ENCODE measurements at regions not wholly inside any gene's neighbourhood (a gene's known extent, or its start where the extent isn't known, plus 50 kb on each side); places are given as distances from the start of the nearest gene placed in this dataset.
"Not testable (repeated sequence)": the region's sequence is repeated elsewhere in the genome, so short reads cannot be mapped to it uniquely, and the experiment has no call there.

DNA sequence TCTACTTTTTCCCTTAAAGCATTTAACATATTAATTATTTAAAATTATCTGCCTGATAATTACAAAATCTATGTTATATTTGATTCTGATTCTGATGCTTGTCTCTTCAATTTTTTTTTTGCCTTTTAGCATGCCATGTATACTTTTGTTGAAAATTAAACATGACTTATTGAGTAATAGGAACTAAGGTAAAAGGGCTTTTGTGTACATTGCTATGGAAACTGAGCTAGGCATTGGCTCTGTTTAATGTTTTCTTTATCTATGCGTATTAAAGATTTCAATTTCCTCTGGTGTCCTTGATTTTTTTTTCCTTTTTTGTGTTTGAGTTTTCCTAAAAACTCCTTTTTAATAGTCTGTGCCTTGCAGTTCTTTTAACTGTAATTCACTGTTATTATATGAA, 805.2 kb downstream of the DHX35 start:
- no peak for DNase-seq (ENCODE audit: low spot score)

- no peak for DNase-seq (ENCODE audit: low spot score)
Observed at GRCh38 chr20:39766333-39766732, 804.2 kb downstream of the DHX35 start.

DNA sequence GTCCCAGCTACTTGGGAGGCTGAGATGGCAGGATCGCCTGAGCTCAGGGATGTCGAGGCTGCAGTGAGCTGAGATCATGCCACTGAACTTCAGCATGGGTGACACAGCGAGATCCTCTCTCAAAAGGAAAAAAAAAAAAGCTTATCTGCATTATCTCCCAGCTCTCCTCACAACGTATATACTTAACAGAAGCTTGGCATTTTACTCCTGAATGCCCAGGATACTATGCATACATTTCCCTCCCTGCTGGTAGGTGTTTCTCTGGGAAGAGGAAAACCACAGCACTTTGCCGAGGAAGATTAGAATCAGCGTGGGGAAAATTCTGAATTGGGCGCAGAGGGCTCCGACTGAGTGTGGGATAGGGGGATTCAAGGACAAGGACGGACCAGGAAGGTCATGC, 800.6 kb downstream of the DHX35 start:
- no peak for DNase-seq (ENCODE audit: low spot score)

GRCh38 chr20:39758876-39759275, 796.7 kb downstream of the DHX35 start:
- no peak for DNase-seq (ENCODE audit: low spot score)

DNA sequence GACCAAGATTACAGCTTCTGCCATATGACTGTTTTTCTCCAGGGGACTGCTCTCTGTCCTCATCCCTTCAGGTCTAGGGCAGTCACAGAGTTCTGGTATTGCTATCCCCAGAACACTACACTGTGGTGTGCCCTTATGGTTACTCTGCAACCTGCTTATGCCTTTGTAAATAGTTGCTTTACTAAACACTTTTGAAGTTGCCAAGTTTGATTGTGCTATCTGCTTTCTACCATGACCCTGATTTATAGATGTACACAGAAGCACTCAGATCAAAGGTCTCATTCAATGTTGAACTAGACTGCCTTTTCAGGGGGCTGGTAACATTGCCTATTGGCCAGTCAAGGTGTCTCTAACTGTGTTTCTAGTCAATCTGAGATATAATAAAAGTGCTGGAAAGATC, 794.7 kb downstream of the DHX35 start:
- DNase-seq (ENCODE audit: low spot score), result no peak

- DNase-seq (ENCODE audit: low spot score), result no peak
Observed at GRCh38 chr20:39756369-39756768, 794.2 kb downstream of the DHX35 start.

DNA sequence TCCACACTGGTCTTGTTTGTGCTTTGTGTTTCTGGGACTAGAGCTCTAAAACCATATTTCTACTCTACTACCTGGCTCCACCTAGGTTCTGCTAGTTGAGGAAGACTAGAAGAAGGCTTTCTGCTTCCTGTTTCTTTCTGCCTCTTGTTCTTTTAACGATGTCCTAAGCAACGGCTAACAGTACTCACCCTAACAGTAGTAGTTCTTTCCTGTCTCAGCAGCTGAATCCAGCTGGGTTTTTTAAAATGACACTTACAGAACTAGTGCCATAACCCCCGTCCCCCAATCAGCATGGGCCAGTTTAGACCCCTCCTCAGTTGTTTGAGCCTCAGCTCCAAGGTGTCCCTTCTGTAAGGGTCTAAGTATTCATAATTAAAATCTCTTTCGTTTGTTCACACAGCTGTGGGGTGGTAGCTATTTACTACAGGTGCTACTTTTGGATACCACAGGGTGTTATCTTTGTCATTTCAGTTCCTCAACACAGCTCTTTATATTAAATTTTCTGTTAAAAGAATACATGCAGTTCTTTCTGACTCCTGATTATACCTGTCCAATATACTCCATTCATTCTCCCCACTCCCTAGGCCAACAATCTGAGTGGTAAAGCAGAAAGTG, 790.2 kb downstream of the DHX35 start:
- no peak for DNase-seq (ENCODE audit: low spot score)

DNA sequence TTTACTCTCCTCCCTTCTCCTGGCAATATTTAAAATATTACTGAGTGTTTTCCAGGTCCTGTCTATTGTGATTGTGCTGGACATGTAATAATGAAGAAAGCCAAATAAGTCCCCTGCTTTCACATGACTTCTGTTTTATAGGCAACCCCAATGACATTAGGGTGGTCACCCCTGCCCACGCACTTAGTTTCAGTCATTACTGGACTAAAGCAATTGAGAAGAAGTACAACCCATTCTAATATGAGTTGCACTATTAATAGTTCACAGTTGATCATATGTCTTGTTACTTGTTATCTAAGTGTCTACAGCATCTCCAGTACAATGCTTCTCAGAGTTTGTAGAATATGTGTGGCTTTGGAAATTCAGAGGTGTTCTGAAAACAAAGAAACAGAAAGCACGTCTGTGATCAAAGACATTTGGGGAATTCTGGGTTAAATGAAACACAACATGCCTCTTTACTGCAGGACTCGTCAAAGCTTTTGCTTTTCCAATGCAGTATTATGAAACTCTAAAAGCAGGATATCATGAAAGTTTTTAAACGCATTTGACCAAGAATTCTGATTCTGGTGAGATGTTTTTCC, 789.5 kb downstream of the DHX35 start:
- DNase-seq (ENCODE audit: low spot score), result no peak

DNA sequence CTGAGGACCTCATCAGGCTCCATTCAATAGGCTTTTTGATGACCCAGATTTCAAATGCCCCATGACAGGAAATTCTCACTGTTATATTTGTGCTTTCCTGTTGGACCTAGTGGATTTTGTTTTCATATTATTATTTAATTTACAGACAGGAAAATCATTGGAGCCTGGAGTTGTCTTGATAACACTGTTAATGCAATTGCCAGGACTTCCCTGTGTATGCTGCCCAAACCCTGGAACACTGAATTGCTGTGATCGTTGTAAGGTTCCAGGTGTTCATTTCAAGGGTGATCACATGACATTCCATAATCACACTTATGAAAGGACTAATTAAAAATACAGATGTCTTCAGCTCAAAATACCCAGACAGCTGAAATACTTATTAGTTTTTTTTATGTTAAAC, 783.2 kb downstream of the DHX35 start:
- no peak for DNase-seq (ENCODE audit: low spot score)

DNA sequence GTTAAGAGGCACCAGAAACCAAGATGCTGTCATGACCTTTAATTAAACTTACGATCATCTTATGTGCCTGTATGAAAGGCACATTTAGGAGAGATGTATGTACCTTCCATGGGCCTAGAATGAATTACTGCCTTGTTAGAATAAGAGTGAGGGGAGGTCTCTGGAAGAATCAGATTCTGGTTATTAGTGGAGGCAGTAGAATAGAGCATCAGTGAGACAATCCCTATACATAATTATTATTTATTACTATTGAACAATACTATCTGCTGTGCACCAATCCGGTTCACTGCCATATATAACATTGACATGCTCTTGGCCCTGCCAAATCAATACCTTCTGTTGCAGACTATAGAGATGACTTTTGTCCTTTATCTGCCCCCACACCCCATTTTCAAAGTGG, 776.5 kb downstream of the DHX35 start:
- DNase-seq (ENCODE audit: low spot score), result no peak

DNA sequence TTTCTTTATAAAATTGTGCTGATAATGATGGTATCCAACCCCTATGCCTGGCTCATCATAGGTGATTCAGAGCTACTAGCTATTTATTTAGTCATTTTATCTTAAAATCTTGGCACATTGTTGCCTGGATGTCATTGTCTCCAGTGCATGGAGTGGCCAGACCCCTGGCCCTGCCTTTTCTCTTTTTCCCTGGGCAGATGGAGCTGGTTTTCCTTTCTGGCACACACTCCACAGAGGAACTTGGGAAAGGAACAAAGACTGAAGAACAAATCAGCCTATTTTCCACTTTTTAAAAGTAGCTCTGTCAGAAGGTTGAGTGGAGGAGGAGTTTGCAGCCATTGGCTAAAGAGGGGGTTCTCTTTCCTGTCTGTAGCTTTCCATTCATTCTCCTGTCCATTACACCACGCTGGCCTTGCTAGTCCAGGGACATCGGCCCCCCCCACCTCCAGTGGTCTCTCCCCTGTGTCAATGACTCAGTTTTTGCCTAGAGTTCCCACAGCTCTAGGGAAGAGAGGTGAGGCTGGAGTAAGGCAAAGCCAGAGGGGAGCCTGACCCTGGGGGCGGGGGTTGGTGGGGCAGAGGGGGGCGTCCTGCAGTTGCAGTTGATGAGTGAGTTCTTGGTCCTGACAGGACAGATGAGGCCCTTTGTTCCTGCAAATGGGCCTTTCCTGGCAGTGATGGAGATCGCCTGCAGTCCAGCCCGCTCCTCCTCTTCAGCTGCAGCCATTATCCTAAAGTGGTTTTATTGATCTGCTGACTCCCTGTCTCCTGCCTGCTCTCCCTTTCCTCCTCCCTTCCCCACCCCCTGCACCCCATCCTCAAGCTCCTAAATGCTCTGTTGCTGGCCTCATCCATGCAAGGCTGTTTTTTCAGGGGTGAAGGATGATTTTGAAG, 774.5 kb downstream of the DHX35 start:
- DNase-seq (ENCODE audit: low spot score), result no peak

- not testable (repeated sequence) for DNase-seq (ENCODE audit: low spot score)
Observed at GRCh38 chr20:39725513-39725912, 763.4 kb downstream of the DHX35 start.

- no peak for DNase-seq (ENCODE audit: low spot score)
Observed at GRCh38 chr20:39719293-39719692, 757.1 kb downstream of the DHX35 start.

- no peak for DNase-seq (ENCODE audit: low spot score)
Observed at GRCh38 chr20:39717936-39718335, 755.8 kb downstream of the DHX35 start.

- DNase-seq (ENCODE audit: low spot score), result no peak
Observed at GRCh38 chr20:39716796-39717341, 754.7 kb downstream of the DHX35 start.

- no peak for DNase-seq (ENCODE audit: low spot score)
Observed at GRCh38 chr20:39713076-39713840, 751.1 kb downstream of the DHX35 start.

GRCh38 chr20:39706184-39706663, 744.1 kb downstream of the DHX35 start:
- no peak for DNase-seq (ENCODE audit: low spot score)

DNA sequence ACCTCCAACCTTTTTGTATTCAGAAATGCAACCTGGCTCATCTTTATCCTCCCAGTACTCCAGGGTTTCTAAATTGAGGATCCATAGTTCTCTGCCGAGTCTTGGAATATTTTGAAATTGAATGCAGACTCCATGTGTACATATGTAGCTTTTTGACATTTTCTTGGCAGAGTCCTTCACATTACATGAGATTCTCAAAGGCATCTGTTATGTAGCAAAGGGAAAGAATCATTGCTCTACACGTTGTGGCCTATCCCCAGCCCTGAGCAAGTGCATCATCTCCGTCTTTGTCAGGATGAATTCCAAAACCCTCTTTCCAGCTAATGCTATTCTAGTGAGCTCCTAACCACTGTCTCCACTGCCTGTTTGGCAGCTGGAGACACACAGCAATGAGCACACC, 742.9 kb downstream of the DHX35 start:
- no peak for DNase-seq (ENCODE audit: low spot score)

DNA sequence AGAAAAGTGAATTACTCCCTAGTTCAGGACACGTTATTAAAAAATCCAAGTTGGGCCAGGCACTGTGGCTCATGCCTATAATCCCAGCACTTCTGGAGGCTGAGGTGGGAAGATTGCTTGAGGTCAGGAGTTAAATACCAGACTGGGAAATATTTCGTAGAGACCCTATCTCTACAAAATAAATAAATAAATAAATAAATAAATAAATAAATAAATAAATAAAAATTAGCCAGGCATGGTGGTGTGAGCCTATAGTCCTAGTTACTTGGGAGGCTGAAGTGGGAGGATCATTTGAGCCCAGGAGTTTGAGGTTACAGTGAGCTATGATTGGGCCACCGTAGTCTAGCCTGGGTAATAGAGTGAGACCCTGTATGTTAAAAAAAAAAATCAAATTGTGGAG, 741.2 kb downstream of the DHX35 start:
- not testable (repeated sequence) for DNase-seq (ENCODE audit: low spot score)

DNA sequence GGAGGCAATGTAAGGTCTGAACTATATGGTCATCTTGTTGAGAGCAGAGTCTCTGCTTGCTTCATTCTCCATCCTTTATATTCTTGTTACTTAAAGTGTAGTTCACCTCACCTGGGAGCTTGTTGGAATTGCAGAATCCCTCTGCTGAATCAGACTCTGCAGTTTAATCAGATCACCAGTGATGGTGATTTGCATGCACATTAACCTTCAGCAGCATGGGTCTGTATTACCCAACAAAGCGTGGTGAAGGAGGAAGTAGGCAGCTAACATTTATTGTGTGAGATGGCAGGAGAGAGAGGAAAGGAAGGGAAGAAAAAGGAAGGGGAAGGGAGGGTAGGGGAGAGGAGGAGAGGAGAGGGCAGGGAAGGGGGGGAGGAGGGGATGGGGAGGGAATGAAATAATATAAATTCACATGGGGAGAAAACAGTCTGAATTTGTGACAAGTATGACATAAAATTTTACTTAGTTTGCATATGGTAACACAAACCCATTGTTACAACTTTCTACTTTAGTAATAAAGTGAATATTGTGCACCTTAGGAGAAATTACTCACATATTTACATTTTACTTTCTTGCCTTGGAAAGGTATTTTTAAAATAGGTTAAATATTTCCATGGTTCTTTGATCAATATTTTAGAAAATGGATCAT, 740.7 kb downstream of the DHX35 start:
- no peak for DNase-seq (ENCODE audit: low spot score)

DNA sequence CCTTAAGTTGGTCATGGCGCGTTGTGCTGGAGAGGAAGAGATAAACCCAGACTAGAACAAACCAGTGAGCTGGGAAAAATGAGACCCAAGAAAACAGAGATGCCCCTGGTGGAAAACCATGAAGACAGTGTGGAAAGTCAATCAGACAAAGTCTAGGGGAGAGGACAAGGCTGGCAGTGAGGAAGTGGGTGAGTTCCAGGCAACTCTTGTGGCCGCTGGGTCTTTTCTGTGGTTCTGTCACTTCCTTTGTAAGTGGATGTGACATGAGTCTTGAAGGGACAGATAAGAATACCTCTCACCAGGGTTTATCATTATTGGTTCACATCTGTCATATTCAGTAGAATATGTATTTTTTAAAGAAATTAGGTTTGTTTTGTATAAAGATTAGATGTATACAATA, 738.4 kb downstream of the DHX35 start:
- no peak for DNase-seq (ENCODE audit: low spot score)
